ENCODE measurements at regions not wholly inside any gene's neighbourhood (a gene's known extent, or its start where the extent isn't known, plus 50 kb on each side); places are given as distances from the start of the nearest gene placed in this dataset.
"Not testable (repeated sequence)": the region's sequence is repeated elsewhere in the genome, so short reads cannot be mapped to it uniquely, and the experiment has no call there.

GRCh38 chr2:111407632-111408194, 287.0 kb downstream of the BCL2L11 start:
- CTCF ChIA-PET; intact Hi-C loops (cut with micrococcal nuclease): not testable (repeated sequence)

GRCh38 chr2:111410868-111411406, 290.2 kb downstream of the BCL2L11 start:
- RAD21 ChIA-PET (ENCODE audit: low non-redundant PET in 1 of 2, low total read pairs in 2 of 2, uncharacterized antibody in 2 of 2, unreplicated experiment in 2 of 2); H2AFZ ChIP-seq (ENCODE audit: low read depth, low read length, poor library complexity, severe bottlenecking); H3K4me1 ChIP-seq (ENCODE audit: control insufficient read depth in 1 of 2, insufficient read depth in 2 of 2, low read length in 2 of 2); H3K79me2 ChIP-seq (ENCODE audit: insufficient read depth, low read length); BruUV-seq (replicated peaks); intact Hi-C loops (cut with micrococcal nuclease); H3K9me2 ChIP-seq (ENCODE audit: insufficient read depth); DNase-seq (ENCODE audit: low read depth, low spot score); POLR2A ChIA-PET; H3K9me3 ChIP-seq (ENCODE audit: control insufficient read depth in 1 of 2, insufficient read depth in 1 of 2, low read depth in 1 of 2, low read length in 2 of 2); H3K4me2 ChIP-seq (ENCODE audit: low read length); H3K4me3 ChIP-seq (replicated peaks in 1 of 2; ENCODE audit: low read depth in 1 of 2, low read length in 2 of 2); H3K36me3 ChIP-seq (ENCODE audit: control insufficient read depth in 1 of 2, insufficient read depth in 2 of 2, low read length in 2 of 2); H3K9ac ChIP-seq (ENCODE audit: low read length); ATAC-seq; H4K20me1 ChIP-seq (ENCODE audit: insufficient read depth); H3K27ac ChIP-seq (ENCODE audit: low read depth, low read length); H3K27me3 ChIP-seq (ENCODE audit: insufficient read depth, low read length); CTCF ChIA-PET: not testable (repeated sequence)

More at GRCh38 chr2:111407632-111408194, 287.0 kb downstream of the BCL2L11 start:
- RAD21 ChIA-PET (ENCODE audit: low non-redundant PET in 1 of 2, low total read pairs in 2 of 2, uncharacterized antibody in 2 of 2, unreplicated experiment in 2 of 2); POLR2A ChIA-PET; H3K9me2 ChIP-seq (ENCODE audit: insufficient read depth); ATAC-seq; H3K4me2 ChIP-seq (ENCODE audit: low read length); H4K20me1 ChIP-seq (ENCODE audit: insufficient read depth); H2AFZ ChIP-seq (ENCODE audit: low read depth, low read length, poor library complexity, severe bottlenecking); H3K9ac ChIP-seq (ENCODE audit: low read length); H3K9me3 ChIP-seq (ENCODE audit: control insufficient read depth in 1 of 2, insufficient read depth in 1 of 2, low read depth in 1 of 2, low read length in 2 of 2); H3K4me1 ChIP-seq (ENCODE audit: control insufficient read depth in 1 of 2, insufficient read depth in 2 of 2, low read length in 2 of 2); DNase-seq (ENCODE audit: low read depth, low spot score); H3K79me2 ChIP-seq (ENCODE audit: insufficient read depth, low read length); BruUV-seq (replicated peaks); H3K36me3 ChIP-seq (ENCODE audit: control insufficient read depth in 1 of 2, insufficient read depth in 2 of 2, low read length in 2 of 2); H3K27me3 ChIP-seq (ENCODE audit: insufficient read depth, low read length); H3K4me3 ChIP-seq (replicated peaks in 1 of 2; ENCODE audit: low read depth in 1 of 2, low read length in 2 of 2); H3K27ac ChIP-seq (ENCODE audit: low read depth, low read length): not testable (repeated sequence)

DNA sequence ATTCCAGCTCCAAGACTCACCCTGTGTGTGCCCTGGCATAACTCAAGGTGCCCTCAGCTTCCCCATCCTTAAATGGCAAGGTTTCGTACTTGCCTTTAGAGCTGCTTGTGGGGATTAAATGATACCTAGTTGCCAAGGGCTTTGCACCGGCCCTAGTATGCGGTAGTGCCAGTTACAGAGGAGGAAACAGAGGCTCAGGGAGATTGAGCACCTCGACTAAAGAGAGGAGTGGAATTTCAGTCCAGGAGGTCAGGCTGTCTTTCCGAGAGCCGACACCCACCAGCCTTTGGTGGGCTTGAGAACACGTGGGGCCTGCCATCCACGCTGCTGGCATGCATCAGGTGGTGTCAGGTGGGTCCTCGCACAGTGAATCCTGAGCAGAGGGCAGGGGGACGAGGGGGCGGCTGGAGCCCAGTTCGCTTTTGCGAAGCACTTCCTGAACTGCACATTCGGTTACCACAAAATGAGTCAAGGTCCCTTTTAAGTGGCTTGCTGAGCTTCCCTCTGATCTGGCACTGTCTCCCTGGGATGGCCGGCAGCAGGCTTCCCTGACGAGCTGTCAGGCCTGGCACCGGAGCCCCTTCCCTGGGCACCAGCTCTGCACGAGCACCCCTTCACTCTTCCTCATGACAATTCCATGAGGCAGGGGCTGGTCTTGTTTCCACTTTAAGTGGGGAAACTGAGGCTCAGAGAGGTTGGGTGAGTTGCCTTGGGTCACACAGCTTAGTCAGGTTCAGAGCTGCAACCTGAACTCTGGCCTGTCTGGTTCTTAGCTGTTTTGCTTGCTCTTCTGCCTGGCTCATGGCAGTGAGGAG, 291.4 kb downstream of the BCL2L11 start:
- H3K4me3 ChIP-seq (replicated peaks in 1 of 2; ENCODE audit: low read depth in 1 of 2, low read length in 2 of 2); intact Hi-C loops (cut with micrococcal nuclease); H4K20me1 ChIP-seq (ENCODE audit: insufficient read depth); H2AFZ ChIP-seq (ENCODE audit: low read depth, low read length, poor library complexity, severe bottlenecking); H3K9ac ChIP-seq (ENCODE audit: low read length); H3K27ac ChIP-seq (ENCODE audit: low read depth, low read length); H3K27me3 ChIP-seq (ENCODE audit: insufficient read depth, low read length); H3K9me3 ChIP-seq (ENCODE audit: control insufficient read depth in 1 of 2, insufficient read depth in 1 of 2, low read depth in 1 of 2, low read length in 2 of 2); RAD21 ChIA-PET (ENCODE audit: low non-redundant PET in 1 of 2, low total read pairs in 2 of 2, uncharacterized antibody in 2 of 2, unreplicated experiment in 2 of 2); CTCF ChIA-PET; H3K79me2 ChIP-seq (ENCODE audit: insufficient read depth, low read length); BruUV-seq (replicated peaks); H3K36me3 ChIP-seq (ENCODE audit: control insufficient read depth in 1 of 2, insufficient read depth in 2 of 2, low read length in 2 of 2); H3K9me2 ChIP-seq (ENCODE audit: insufficient read depth); DNase-seq (ENCODE audit: low read depth, low spot score); ATAC-seq; POLR2A ChIA-PET; H3K4me1 ChIP-seq (ENCODE audit: control insufficient read depth in 1 of 2, insufficient read depth in 2 of 2, low read length in 2 of 2); H3K4me2 ChIP-seq (ENCODE audit: low read length): not testable (repeated sequence)

DNA sequence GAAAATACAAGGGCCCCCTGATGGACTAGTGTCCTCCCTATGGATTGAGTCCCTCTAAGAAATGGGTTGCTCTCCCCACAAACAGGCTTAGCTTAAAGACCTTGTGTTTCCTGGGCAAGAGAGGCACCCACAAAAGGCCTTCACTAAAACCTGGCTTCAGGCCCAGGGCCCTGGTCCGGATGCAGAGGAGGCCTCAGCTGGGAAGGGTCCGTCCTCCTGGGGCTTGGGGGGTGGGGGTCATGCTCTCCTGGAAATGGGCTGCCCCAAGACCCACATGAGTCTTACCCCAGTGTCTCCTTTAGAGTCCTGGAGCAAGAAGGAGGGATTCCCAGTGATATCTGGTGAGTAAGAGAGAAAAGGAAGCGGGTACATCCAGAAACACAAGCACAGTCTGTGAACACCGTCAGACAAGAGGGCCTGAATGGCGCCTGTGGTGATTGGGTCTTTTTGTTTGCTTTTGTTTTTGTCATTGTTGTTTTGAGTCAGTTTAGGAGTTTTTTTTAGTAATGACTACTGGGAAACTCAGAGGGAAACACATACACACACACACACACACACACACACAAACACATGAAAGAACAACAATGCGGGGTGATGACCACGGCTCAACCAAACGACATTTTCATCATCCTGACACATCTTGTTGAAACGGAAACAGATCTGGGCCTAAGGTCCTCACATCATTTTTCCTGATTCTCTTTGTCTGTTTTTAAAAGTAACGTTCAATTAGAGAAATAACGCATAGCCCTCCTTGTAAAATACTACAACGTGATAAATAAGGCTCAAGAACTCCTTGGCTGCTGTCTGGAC, 292.3 kb downstream of the BCL2L11 start:
- H3K27ac ChIP-seq (ENCODE audit: low read depth, low read length); H3K4me1 ChIP-seq (ENCODE audit: control insufficient read depth in 1 of 2, insufficient read depth in 2 of 2, low read length in 2 of 2); H3K4me3 ChIP-seq (replicated peaks in 1 of 2; ENCODE audit: low read depth in 1 of 2, low read length in 2 of 2); BruUV-seq (replicated peaks); CTCF ChIA-PET; POLR2A ChIA-PET; ATAC-seq; RAD21 ChIA-PET (ENCODE audit: low non-redundant PET in 1 of 2, low total read pairs in 2 of 2, uncharacterized antibody in 2 of 2, unreplicated experiment in 2 of 2); H4K20me1 ChIP-seq (ENCODE audit: insufficient read depth); DNase-seq (ENCODE audit: low read depth, low spot score); H3K9me3 ChIP-seq (ENCODE audit: control insufficient read depth in 1 of 2, insufficient read depth in 1 of 2, low read depth in 1 of 2, low read length in 2 of 2); H3K36me3 ChIP-seq (ENCODE audit: control insufficient read depth in 1 of 2, insufficient read depth in 2 of 2, low read length in 2 of 2); H3K9me2 ChIP-seq (ENCODE audit: insufficient read depth); H3K9ac ChIP-seq (ENCODE audit: low read length); H3K27me3 ChIP-seq (ENCODE audit: insufficient read depth, low read length); H2AFZ ChIP-seq (ENCODE audit: low read depth, low read length, poor library complexity, severe bottlenecking); H3K4me2 ChIP-seq (ENCODE audit: low read length); H3K79me2 ChIP-seq (ENCODE audit: insufficient read depth, low read length); intact Hi-C loops (cut with micrococcal nuclease): not testable (repeated sequence)

All from HCT116 (cell line).